Left colon (tissue), 2 donors: ENCODE measurements at regions not wholly inside any gene's neighbourhood (a gene's known extent, or its start where the extent isn't known, plus 50 kb on each side); places are given as distances from the start of the nearest gene placed in this dataset.

Experiments used
- ATAC-seq: fragments of 200-7000 bp; cut with Tn5 transposase; one replicate; pipeline ENCODE4 v1.9.1; 2020; ENCODE audit warnings: mild to moderate bottlenecking, moderate library complexity
- DNase-seq, 2 donors: peaks; one replicate each; pipeline ENCODE4 v3.0.0-alpha.2; 2020
- intact Hi-C, 2 donors: fragments of 100-400 bp; cut with DNase I in 1 of 2; cut with micrococcal nuclease in 1 of 2; formaldehyde crosslinking; loops; one replicate each; pipeline versions ENCODE4 v1.11.2 to v1.14.0; 2022; cut with DNase I, micrococcal nuclease
- donor health status: DM: no; HTN: no; CAD: no.
- donor health status: DM: yes; HTN: yes; CAD: no.

DNA sequence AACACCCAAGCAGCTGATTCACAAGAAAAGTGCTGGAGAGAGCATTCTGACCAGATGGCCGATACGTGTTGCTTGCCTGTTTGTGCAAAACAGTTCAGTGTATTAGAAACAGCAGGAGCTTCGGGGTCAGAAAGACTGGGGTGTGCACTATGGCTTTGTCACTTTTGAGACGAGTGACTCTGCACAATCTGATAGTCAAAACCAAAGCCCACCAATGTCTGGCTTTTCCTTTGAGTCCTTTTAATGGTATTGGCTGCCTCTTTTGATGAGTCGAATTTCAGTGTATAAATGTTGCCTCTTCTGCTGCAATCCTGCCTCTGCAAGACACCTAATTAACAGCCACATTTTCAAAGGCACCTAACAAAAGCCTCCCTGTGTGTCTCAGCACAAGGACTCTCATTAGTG lies 444.6 kb downstream of the AJAP1 start:
- intact Hi-C loops, result no loop called here
- ATAC-seq (no peak), DNase-seq (no peak)

DNA sequence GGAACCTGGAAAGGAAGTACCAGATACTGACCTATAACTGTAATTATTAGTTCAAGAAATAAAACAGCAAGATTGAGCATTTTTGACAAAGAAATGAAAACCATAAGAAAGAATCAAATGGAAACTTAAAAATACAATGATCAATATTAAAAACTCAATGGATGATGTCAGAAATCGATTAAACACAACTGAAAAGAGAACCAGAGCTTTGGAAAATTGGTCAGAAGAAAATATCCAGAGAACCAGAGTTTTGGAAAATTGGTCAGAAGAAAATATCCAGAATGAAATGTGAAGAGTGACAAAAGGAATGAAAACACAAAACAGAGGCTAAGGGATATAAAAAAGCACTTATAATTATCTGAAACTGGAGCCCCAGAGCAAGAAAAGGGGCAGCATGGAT lies 438.6 kb downstream of the AJAP1 start:
- DNase-seq, result no peak
- intact Hi-C loops, result no loop called here
- no peak for ATAC-seq

DNA sequence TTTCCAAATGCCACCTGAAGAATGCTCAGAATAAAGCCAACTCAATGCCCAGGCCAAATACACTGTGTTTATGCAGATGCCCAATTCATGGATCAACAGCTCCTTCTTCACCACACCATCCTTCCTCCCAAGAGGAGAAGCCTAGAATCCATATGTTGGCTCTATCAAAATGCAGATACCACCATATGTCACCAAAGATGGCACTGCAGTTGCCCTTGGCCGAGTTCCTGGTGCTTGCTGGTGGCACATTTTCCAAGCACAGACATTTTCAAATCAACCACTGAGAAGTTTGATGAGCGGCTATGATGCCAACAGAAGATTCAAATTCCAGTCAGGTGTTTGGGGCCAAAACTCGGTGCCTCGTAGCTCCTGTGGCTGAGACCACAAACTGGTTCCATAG lies 430.3 kb downstream of the AJAP1 start:
- DNase-seq (no peak), ATAC-seq (no peak)
- intact Hi-C loops, result no loop called here

DNA sequence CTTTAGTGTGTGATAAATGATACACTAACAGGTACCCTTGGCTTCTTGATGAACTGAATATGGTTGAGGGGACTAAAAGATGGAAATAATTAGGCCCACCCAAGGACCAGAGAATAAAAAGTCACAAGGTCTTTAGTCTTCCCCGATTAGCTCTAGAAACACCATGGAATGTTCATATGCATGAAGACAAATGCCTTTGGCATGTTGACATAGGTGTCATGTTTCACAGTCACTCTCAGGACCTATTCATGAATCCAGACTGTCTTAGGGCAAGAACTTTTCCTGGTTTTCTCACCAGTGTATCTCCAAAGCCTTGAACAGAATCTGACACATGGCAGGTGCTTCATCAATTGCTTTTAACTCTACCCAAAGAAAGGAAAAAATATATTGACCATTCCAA lies 412.8 kb downstream of the AJAP1 start:
- no peak for ATAC-seq
- intact Hi-C loops, result no loop called here
- no peak for DNase-seq

DNA sequence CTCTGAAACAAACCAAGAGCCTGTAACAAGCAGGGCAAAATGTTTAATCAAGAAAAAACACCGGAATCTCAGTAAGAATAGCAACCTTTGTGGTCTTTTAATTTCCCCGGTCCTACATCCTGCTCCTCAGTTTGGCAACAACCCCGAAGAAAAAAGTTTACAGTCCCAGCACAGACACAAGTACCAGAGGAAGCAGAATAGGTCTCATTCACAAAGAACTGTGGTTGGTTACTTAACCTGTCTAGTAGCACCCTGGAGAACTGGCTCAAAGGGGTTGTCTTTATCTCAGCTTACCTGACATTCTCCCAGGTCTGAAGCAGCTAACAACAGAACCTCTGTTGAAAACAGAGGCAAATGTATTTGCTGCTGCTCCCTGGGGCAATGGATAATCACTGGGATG lies 399.3 kb downstream of the AJAP1 start:
- DNase-seq (no peak), ATAC-seq (no peak)
- intact Hi-C loops, result no loop called here

DNA sequence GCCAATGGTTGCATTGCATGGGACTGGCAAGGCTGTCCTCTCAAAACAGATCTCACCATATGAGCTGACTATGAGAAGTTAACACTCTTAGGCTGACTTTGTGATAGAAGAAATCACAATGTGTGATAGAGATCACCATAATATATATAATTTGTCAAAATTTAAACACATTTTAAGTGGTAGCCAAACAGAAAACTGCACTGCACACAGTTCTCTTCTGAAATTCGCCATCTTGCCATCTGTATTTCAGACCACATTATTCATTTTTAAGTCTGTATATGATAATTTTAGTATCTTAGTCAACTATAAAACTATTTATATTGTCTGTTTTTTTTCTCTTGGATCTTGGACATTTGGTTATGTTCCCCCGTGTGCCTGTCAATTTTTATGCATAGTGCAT lies 374.7 kb downstream of the AJAP1 start:
- DNase-seq (no peak), ATAC-seq (no peak)
- intact Hi-C loops, result no loop called here

DNA sequence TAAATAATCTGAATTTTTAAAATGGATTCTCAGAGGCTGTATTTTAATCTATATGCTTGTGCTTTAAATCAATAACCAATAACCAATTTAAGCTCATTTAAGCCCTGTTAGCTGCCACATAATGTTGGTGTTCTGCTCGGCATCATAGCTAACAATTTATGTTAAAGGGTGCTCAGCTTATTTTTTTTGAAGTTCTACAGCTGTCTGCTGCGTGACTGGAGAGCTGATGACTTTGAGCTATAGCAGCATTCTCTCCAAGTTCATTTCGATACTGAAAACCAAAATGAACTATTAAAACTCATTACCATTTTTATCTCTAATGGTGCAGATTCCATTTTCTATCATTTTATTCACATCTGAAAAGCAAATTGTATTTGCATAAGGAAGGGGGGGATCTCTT lies 357.8 kb downstream of the AJAP1 start:
- DNase-seq (no peak), ATAC-seq (no peak)
- intact Hi-C loops, result no loop called here

DNA sequence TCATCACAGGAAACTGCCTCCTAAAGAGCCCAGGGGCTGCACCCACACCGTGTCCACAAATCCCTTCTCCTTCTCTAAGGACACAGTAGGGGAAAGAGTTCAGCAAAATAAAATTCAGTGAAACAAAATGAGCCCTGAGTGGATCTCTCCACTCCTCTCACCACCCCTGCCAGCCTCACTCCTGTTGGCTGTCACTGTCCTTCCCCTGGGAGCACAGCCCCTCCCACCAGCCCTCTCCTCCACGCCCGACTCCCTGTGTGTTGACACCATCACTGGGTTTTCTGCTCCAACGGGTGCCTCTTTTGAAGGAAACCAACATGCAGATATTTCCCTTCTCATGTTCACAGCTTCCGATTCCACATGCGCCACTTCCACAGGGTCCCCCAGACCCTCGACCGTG lies 356.2 kb downstream of the AJAP1 start:
- ATAC-seq (no peak), DNase-seq (no peak)
- intact Hi-C loops, result no loop called here

DNA sequence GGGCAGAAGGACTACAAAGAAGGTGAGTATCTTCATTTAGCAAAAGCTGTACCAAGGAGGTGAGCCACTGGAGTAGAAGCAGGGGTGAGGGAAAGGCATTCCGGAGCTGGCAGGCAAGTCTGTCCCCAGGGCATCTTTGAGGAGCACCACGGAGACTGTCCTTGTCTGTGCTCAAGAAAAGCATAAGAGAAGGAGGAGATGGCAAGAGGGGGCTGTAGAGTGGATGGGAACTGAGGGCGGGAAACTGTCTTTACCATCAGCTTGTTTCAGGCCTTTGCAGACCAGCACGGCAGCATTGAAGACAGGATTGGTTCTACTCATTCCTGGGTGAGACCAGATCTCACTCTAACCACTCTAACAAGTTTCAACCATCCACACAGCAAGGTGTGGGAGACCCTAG lies 355.8 kb downstream of the AJAP1 start:
- no peak for ATAC-seq
- no peak for DNase-seq
- intact Hi-C loops, result no loop called here

DNA sequence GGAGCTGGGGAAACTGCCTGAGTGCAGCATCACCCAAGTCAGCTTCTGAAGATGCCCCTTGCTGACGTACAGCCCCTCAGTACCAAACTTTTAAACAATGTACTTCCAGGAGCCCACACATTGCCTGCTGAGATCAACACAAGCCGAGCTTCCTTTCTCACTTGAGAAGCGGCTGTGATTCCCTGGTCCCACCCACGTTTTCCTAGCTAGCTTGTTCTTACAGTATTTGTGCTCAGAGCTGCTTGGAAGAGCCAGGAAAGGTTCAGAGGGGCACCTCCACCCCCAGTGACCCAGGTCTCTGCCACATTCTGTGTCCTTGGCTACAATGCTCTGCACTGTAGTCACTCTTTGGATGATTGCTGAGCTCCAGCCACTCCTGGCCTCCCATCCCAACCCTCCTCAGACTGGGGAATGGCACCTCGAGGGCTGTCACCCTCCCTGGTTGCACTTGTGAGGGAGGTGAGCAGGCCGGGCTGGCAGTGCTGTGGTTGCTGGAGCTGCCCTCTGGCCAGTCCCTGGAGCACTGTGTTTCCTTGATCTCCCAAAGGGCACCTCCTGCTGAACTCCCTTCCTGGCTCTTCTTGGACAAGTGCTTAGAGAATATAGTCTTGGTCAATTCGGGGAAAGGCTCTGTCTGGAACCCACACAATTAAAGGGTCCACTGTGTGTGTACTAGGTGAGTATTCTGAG lies 355.1 kb downstream of the AJAP1 start:
- intact Hi-C loops, result no loop called here
- DNase-seq (no peak), ATAC-seq (no peak)

DNA sequence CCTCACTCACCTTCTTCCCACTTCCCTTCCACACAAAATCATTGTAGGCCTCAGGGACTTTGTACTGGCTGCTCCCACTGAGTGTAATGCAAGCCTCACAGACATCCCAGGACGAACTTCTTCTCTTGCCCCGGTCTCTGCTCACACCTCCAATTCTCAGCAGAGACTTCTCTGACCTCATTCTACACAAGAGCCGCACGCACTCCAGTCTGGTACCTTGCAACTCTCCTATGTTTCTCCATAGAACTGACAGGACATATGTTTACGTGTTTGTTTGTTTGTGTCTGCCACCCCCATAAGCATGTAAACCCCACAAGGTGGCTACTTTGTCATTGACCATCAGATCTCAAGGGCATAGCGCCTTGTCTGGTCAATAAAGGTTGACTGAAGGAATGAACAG lies 350.8 kb downstream of the AJAP1 start:
- ATAC-seq (no peak), DNase-seq (no peak)
- intact Hi-C loops, result no loop called here

DNA sequence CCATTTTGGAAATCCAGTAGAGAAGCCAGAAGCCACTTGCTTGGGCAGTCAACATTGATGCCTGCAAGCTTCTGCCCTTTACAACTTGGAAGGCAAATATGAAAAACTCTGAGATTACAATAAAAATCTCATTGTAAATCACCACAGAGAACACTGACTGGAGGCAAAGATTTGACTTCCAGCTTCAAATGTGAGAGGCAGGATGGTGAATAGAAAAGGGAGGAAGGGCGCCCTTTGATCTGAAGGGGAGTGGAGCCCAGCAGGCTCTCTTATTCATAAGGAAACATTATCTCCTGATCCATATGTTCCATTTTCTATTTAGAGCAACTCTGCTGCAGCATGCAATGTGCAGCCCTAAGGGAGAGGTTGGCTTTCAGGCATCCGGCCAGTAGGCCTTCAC lies 348.3 kb downstream of the AJAP1 start:
- DNase-seq, result no peak
- intact Hi-C loops, result no loop called here
- no peak for ATAC-seq

DNA sequence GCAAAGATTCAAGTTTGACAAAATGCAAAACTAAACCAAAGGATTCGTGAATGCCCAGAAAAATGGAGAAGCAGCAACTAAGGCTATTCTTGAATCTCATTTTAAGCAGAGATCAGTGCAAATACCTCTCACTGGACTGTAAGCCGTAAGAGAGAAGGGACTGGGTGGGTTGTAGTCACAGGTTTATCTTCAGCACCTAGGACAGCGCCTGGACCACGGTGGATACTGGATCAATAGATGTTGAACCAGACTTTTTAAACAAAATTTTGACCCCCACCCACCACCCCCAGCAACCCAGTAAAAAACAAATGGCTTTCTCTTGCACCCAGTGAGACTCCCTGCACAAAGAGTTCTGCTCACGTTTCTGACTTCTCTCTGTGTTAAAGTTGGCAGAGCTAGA lies 347.1 kb downstream of the AJAP1 start:
- intact Hi-C loops, result no loop called here
- ATAC-seq, result no peak
- DNase-seq, result no peak

DNA sequence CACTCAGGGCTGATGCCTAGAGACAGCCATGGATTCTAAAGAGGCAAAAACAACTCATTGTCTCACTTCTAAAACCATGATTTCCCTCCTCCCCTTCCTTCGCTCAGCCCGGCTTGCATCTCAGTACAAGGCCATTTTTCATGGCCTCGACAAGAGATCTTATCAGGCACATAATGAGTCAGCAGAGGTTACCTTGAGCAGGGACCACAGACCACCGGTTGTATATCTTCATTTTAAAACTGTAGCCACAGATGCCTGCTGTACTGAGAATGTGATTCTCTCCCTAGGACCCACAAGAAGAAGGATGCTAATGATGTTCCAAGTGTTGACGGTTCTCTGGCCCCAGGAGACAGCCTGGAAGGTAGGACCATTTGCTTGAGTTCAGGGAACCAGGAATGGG lies 331.9 kb downstream of the AJAP1 start:
- DNase-seq (no peak), ATAC-seq (no peak)
- intact Hi-C loops, result no loop called here

DNA sequence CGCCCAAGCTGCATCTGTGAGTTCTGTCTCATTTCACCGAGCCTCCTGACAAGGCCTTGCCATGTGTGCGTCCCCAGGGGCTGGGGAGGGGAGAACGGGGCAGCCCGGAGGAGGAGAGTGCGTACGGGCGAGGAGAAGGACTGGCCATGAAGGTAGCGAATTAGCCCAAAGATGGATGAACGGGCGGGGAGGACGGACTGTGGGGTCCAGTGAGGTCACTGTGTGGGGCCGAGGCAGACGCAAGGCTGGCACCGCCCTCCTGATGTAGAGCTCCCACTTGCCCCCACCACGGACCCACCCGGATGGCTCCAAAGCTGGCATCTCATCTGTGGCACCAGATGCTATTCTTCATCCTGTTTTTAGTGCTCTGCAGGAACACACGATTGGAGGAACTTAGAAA lies 330.4 kb downstream of the AJAP1 start:
- intact Hi-C loops, result no loop called here
- no peak for DNase-seq
- no peak for ATAC-seq

DNA sequence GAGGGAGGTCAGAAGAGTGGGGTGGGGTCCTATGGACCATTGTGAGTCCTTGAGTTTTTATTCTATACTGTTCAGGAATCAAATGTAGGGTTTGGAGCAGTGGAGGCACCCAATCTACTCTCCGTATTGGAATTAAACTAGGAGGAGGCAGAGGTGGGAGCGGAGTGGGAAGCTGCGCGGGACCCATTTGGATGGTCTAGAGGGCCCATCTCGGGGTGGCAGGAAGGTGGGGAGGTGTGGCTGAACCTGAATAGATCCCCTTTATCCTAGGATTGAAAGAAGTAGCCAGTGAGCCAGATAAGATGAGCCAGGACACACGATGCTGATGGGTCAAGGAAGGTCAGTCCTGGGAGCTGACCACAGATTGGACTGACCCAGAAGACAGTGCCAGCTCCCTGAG lies 325.8 kb downstream of the AJAP1 start:
- DNase-seq (no peak), ATAC-seq (no peak)
- intact Hi-C loops, result no loop called here

DNA sequence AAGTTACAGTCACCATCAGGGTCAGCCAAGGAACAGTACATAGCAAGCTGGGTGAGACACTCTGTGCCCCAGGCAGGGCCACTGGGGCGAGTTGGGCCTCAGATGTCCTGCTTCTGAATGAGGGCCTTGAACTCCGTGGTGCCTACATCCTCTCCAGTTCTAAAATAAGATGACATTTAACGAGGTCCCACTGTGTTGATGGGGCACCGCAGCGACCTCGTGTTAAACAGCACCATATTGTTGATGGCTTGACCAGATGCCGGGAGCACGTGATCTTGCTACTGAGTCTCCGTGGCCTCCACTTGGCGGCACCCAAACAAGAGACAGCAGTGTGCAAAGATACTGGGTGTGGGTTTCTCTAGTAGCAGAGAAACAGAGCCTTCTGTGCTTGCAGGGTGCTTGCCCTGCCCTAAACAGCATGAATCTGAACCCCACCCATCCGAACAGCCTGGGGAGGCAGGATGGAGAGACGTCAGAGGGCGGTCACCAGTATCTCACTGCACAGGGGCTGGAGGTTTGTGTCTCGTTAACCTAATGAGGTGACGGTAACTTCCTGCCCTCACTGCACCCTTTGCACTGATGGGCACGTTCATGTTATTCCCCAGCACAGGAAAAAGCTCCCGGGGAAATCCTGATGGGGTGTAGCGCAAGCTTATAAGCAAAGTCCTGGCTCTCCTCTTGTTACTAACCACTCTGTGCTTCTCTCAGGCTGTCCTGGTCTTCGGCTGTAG lies 324.4 kb downstream of the AJAP1 start:
- no peak for DNase-seq
- ATAC-seq, result no peak
- intact Hi-C loops, result no loop called here

DNA sequence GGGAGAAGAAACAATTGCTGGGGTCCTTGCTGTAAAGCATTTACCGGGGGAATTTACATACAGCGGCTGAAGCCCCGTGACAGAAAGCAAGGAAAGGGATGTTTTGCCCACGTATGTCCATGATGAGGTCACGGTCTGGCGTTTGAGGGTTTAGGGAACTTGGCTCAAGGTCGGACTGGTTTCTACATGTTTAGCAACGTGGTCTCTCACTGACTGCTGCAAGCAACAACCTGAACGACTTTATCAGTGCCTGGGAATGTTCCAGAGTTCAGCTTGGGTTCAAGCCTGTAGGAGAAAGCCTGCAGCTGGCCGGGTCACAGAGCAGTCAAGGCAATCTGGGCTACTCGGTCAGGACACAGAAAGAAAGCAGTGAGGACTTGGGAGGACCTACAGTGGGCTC lies 323.3 kb downstream of the AJAP1 start:
- no peak for DNase-seq
- ATAC-seq, result no peak

DNA sequence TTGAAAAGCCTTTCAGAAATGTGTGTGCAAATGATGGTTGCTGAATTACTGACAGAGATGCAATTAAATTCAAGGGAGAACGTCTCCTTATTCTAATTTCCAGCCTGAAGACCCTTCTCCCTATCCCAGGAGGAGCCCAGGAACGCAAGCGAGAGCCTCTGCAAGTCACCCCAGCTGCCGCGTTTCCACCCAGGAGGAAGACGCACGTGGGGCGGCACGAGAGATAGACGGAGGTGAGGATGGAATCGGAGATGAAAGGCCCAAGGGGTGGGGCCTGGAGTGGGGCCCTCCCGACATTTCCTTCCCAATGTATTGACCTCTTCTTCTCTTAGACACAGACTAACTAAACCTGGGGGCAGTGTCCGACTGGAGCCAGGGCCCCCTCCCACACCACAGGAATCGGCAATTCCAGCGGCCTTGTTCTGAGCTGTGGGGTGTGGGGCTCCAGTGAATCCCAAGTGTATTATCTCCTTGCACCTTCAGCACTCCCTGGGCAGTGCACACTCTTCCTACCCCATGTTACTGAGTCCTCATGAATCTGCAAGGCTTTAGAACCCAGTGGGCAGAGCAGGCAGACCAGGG lies 322.5 kb downstream of the AJAP1 start:
- DNase-seq (no peak), ATAC-seq (no peak)
- intact Hi-C loops, result no loop called here

More for the DNA sequence above, 323.3 kb downstream of the AJAP1 start:
- intact Hi-C loops, result no loop called here

DNA sequence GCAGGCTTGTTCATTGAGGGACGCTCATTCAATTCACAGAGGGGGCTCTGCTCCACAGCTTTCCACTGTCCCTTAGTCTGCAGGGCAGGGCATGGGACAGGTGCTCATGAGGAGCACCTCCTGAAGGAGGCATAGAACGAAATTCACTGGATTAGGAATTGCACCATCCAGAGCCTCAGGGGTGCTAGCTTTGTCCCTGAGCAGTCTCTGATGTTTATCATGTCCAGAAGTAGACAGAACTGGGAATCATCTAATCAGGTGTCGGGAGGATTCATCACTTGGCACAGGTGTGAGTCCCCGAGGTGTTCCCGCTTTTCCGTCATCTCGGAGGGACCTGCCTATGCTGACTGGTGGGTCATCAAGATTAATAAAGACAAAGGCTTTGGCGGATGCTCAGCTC lies 321.4 kb downstream of the AJAP1 start:
- DNase-seq (no peak), ATAC-seq (no peak)
- intact Hi-C loops, result no loop called here
